ENCODE measurements at regions not wholly inside any gene's neighbourhood (a gene's known extent, or its start where the extent isn't known, plus 50 kb on each side); places are given as distances from the start of the nearest gene placed in this dataset.

DNA sequence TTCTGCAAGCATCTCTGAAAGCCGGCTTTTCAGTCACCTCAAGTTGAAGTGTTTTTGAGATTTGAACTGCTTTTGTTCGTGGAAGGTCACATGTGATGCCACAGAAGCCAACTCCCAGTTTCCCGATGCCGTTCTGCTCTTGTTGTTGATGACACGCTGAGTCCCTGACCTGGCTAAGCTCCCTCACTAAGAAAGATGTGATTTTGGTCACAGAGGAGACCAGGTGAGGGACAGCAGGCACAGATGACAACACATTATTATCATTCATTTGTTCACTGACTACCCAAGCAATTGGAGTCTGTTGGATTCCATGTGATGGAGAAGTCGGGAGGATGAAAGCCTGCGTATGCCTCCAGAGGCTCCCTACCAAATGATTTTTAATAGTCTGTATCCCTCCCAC is 822.4 kb upstream of the RBFOX1 start:
- Histone ChIP-seq H3K36me3 (ENCODE audit: control insufficient read depth in 2 of 2, extremely low read depth in 1 of 2, insufficient read depth in 2 of 2, low read length in 2 of 2) (no peaks in the 10 kb centered on the region), H3K27ac (ENCODE audit: insufficient read depth, low read depth, low read length) (no peak overlapping the region), H3K79me2 (ENCODE audit: control insufficient read depth, insufficient read depth, low read length) (no peaks in the 10 kb centered on the region), H4K20me1 (replicated peaks; ENCODE audit: control insufficient read depth, extremely low read depth, insufficient read depth, low read length) (no peaks in the 10 kb centered on the region), H3K4me3 (replicated peaks in 1 of 3; ENCODE audit: insufficient read depth in 1 of 3, low read depth in 1 of 3, low read length in 3 of 3) (no peak overlapping the region), H2AFZ (ENCODE audit: low read depth, low read length) (no peak overlapping the region), H3K27me3 (ENCODE audit: control insufficient read depth in 2 of 2, insufficient read depth in 2 of 2, low read length in 2 of 2) (no peaks in the 10 kb centered on the region), H3K4me2 (ENCODE audit: insufficient read depth, low read length) (no peak overlapping the region), H3K9me1 (replicated peaks; ENCODE audit: control insufficient read depth, extremely low read depth, insufficient read depth, low read length) (no peaks in the 10 kb centered on the region), H3K4me1 (ENCODE audit: control insufficient read depth, extremely low read depth, insufficient read depth, low read length) (no peaks in the 10 kb centered on the region), H3K9me3 (replicated peaks; ENCODE audit: control insufficient read depth, insufficient read depth, low read length) (peaks cover 9% of the 10 kb centered on the region), H3K9ac (replicated peaks; ENCODE audit: extremely low read depth, insufficient read depth, low read length) (no peak overlapping the region)
- intact Hi-C loops (cut with micrococcal nuclease) (no loop called here), dilution Hi-C loops (cut with MboI; ENCODE audit: extremely low pct_ligation_motif_present, low sequenced_read_pairs) (no loop called here)
- DNase-seq (ENCODE audit: low read depth, low spot score) (no peak), FAIRE-seq (no peak)
- ChIA-PET POLR2A (no interaction called here), CTCF (no interaction called here)
- TF ChIP-seq POLR2A (IDR thresholded peaks at IDR 0.05; ENCODE audit: low read depth, low read length) (no peak), GATA2 (IDR thresholded peaks at IDR 0.05; ENCODE audit: insufficient read depth, insufficient read length, low read depth, low read length) (no peak), MYC (IDR thresholded peaks at IDR 0.05; ENCODE audit: low read depth, low read length) (no peak), POLR2AphosphoS5 (IDR thresholded peaks at IDR 0.05; ENCODE audit: insufficient read depth, low read depth, low read length) (no peak), FOS (IDR thresholded peaks at IDR 0.05; ENCODE audit: borderline replicate concordance, insufficient read depth, low read length) (no peak), EZH2 (IDR thresholded peaks at IDR 0.05; ENCODE audit: borderline replicate concordance, low read depth, low read length, severe bottlenecking) (no peak), JUN (IDR thresholded peaks at IDR 0.05; ENCODE audit: borderline replicate concordance, insufficient read depth, insufficient read length, low read depth) (no peak)
- TF ChIP-seq, protein P1, sequence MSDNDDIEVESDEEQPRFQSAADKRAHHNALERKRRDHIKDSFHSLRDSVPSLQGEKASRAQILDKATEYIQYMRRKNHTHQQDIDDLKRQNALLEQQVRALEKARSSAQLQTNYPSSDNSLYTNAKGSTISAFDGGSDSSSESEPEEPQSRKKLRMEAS (IDR thresholded peaks at IDR 0.05; ENCODE audit: insufficient read depth, insufficient read length) = no peak
- TF ChIP-seq, protein P2, sequence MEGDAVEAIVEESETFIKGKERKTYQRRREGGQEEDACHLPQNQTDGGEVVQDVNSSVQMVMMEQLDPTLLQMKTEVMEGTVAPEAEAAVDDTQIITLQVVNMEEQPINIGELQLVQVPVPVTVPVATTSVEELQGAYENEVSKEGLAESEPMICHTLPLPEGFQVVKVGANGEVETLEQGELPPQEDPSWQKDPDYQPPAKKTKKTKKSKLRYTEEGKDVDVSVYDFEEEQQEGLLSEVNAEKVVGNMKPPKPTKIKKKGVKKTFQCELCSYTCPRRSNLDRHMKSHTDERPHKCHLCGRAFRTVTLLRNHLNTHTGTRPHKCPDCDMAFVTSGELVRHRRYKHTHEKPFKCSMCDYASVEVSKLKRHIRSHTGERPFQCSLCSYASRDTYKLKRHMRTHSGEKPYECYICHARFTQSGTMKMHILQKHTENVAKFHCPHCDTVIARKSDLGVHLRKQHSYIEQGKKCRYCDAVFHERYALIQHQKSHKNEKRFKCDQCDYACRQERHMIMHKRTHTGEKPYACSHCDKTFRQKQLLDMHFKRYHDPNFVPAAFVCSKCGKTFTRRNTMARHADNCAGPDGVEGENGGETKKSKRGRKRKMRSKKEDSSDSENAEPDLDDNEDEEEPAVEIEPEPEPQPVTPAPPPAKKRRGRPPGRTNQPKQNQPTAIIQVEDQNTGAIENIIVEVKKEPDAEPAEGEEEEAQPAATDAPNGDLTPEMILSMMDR (IDR thresholded peaks at IDR 0.05; ENCODE audit: extremely low read depth in 1 of 2, insufficient read depth in 1 of 2, low read depth in 1 of 2, low read length in 2 of 2) = no peak
- no TSS peak for BruUV-seq (replicated peaks)
